ENCODE measurements at regions not wholly inside any gene's neighbourhood (a gene's known extent, or its start where the extent isn't known, plus 50 kb on each side); places are given as distances from the start of the nearest gene placed in this dataset.

GRCh38 chr2:215692387-215693079, 256.7 kb upstream of the FN1 start:
- TF ChIP-seq ELF4 (IDR thresholded peaks at IDR 0.05): no peak
- TF ChIP-seq NFRKB (IDR thresholded peaks at IDR 0.05): no peak

Data from HEK293T (cell line).